GM12872 (cell line): ENCODE measurements at regions not wholly inside any gene's neighbourhood (a gene's known extent, or its start where the extent isn't known, plus 50 kb on each side); places are given as distances from the start of the nearest gene placed in this dataset.

Experiments used
- TF ChIP-seq, protein P1 (sequence below): IDR thresholded peaks from 3 replicates; pipeline ENCODE4 v1.5.1; 2011; ENCODE audit warnings: low read depth, mild to moderate bottlenecking, low read length, moderate library complexity; ENCODE audit not compliant: insufficient read depth

DNA sequence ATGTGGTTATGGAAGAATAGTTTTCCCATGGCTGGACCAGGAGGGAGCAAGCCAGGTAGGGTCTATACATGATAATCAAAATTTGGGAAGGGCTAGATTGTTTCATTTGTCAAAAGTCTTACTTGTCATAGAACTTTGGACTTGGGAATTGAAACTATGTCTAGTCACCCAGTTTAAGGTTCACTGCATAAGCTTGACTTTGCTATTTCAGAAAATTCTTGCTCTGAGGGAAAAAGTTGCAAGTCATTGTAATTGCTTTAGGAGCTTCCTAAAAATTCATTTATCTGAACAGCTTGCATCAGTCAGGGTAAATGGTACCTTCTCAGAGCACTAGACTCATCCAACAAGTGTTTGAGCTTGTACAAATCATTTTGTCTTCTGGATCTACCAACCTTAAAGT, 1194.7 kb downstream of the GALC start:
- TF ChIP-seq, protein P1, sequence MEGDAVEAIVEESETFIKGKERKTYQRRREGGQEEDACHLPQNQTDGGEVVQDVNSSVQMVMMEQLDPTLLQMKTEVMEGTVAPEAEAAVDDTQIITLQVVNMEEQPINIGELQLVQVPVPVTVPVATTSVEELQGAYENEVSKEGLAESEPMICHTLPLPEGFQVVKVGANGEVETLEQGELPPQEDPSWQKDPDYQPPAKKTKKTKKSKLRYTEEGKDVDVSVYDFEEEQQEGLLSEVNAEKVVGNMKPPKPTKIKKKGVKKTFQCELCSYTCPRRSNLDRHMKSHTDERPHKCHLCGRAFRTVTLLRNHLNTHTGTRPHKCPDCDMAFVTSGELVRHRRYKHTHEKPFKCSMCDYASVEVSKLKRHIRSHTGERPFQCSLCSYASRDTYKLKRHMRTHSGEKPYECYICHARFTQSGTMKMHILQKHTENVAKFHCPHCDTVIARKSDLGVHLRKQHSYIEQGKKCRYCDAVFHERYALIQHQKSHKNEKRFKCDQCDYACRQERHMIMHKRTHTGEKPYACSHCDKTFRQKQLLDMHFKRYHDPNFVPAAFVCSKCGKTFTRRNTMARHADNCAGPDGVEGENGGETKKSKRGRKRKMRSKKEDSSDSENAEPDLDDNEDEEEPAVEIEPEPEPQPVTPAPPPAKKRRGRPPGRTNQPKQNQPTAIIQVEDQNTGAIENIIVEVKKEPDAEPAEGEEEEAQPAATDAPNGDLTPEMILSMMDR = no peak

DNA sequence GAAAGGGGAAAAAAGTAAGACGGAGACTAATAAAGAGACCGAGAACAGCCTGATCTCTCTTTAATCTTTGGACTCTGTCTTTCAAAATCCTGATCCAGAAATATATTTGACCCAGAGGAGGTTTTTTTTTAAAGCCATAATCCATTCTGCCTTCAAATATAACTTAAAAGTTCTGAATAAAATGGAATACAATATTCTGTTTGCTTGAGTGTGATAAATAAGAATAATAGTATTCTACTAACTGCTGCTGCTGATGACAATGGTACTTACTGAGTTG, 1196.0 kb downstream of the GALC start:
- TF ChIP-seq, protein P1 = no peak

DNA sequence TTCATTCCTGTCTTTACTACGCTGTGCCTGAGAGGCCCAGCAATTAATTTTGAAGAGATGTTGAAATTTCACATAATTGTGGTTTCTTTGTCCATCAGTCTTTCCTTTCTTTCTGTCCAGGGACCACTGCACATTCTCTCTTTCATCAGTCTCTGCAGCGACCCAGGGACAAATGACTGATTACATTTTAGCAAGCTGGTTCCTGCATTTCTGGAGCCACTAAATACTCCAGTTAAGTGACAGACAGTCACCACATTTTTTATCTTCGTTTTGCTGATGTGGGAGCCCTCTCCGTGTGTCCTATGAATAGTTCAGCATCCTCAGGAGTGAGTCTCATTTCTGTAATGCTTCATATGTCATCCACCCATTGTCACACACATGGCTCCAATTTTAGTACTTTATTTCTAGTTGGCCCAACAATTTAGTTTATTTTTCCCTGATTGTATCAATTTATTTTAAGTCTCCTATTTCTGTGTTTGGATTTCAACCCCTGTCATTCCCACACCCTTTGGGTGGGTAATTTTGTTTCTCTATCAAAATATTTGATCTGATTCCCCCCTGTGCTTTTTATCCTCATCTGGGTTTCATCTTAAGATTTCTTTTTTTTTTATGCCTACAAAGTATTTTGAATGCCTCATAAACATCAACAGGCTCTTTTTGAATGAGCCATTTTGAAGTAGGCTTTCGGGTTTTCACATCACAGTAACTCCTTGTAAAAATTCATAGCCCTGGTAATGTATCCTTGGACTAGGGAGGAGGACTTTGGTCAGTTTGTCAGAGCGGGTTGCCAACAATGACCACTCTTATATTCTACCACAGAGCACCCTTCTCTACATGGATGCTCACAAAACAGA, 1196.5 kb downstream of the GALC start:
- TF ChIP-seq, protein P1 = no peak

DNA sequence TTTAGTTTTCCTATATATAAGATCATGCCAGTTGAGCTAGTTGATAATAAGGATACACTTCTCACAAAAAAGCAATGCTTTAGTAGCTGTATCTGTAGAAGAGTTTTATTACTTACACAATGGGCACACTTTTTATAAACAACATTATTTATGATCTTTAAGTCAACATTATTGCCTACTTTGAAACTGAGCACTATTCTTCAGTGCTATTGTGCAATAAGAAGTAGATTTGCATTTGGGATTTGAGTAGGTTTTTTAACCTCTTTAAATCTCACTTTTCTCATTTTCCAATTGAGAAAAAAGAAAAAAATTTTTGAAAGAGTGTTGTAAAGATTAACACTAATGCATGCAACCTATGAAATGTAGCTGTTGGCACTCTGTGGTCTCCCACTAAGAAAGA, 1198.3 kb downstream of the GALC start:
- TF ChIP-seq, protein P1 = no peak

DNA sequence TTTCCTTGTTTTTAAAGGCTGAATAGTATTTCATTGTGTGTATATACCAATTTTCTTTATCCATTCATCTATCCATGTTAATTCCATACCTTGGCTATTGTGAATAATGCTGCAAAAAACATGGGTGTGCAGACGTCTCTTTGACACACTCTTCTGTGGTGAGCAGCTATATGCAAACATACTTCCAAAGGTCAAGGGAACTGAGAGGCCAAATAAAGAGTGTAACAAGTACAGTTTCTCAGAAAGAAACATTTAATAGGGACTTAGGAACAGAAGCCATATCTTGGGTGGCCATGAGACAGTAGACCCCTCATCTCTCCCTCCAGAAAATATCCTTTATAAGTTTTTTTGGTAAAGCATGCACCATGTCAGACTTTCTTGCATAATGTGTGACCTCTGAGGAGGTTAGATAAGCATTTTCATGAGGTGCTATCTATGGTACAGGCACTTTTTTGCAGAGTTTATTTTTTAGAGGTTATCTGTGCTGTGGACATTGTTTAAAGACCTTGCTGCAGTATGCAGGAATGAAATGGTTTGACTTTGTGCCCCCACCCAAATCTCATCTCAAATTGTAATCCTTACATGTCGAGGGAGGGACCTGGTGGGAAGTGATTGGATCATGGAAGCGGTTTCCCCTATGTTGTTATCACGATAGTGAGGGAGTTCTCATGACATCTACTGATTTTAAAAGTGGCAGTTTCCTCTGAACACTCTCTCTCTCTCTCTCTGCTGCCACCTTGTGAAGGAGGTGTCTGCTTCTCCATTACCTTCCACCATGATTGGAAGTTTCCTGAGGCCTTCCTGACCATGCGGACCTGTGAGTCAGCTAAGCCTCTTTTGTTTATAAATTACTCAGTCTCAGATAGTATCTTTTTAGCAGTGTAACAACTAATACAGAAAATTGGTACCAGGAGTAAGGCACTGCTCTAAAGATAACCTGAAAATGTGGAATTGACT, 1202.3 kb downstream of the GALC start:
- TF ChIP-seq, protein P1 = no peak

DNA sequence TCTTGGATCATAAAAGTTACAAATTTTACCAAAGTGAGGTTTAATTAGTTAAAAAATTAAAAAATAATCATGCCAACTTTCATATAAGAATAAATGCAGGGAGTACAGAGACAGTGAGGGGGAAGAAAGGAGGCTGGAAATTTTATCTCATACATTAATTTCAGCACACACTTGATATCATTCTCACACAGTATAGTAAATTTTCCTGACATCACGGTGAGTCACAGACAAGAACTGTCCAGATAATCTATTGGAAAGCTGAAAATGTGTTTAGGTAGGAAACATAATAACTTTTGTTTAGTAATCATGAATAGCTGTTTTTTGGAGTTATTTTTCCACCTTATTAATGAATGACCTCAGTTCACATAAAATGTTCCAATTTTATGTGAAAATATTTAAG, 1204.8 kb downstream of the GALC start:
- TF ChIP-seq, protein P1 = no peak

DNA sequence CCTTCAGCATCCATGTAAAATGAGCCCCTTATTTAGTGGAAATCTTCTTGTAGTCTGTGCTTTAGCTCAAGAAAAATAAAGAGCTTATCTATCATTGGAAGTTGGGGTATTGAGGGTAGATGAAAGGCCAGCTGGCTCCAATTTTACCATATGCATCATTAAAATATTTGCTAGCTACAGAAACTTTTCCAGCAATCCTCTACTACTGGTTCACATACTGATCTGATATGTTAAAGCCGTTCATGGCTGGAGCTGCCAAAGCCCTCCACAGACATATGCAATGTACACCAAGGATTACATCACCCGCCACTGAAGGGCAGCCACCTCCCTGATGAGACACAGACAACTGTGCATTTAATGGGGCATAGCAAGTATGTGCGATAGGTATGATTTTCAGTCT, 1205.3 kb downstream of the GALC start:
- TF ChIP-seq, protein P1 = no peak
